ENCODE measurements at regions not wholly inside any gene's neighbourhood (a gene's known extent, or its start where the extent isn't known, plus 50 kb on each side); places are given as distances from the start of the nearest gene placed in this dataset.

DNA sequence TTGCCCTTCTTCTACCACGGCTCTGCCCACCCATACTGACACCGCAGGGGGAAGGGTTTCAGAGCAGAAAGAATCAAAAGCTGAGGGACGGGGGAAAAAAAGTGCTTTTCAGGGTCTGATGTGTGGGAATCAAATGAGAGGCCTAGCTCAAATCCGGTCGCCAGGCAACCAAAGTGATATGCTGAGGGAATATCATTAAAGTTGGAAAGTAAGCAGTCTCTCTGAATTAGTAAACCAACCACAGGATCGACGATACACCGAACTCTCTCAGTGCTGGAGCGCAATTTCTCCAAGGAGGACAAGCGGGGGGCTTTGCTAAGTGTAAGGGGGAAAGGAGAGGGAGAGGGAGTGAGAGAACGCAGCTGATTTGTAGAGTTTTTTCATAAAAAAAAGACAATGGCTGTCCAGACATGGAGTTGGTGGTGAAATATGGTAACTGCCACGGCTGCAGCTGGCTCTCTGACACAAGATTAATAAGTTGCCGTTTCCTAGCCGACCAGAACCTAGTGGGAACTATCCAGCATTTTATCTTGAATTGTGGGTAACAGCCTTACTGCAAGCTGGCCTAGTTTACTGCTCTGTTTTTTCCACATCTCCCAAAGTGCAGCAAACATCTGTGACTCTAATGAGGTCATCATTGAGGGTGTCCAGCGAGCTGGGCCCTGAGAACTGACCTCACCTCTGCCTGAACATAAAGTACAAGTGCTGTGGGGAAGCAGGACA lies 530.2 kb downstream of the SOX2 start:
- H3K4me3 ChIP-seq (replicated peaks; ENCODE audit: low read depth, low read length) = no peak overlapping the region
- TF ChIP-seq, protein P1, sequence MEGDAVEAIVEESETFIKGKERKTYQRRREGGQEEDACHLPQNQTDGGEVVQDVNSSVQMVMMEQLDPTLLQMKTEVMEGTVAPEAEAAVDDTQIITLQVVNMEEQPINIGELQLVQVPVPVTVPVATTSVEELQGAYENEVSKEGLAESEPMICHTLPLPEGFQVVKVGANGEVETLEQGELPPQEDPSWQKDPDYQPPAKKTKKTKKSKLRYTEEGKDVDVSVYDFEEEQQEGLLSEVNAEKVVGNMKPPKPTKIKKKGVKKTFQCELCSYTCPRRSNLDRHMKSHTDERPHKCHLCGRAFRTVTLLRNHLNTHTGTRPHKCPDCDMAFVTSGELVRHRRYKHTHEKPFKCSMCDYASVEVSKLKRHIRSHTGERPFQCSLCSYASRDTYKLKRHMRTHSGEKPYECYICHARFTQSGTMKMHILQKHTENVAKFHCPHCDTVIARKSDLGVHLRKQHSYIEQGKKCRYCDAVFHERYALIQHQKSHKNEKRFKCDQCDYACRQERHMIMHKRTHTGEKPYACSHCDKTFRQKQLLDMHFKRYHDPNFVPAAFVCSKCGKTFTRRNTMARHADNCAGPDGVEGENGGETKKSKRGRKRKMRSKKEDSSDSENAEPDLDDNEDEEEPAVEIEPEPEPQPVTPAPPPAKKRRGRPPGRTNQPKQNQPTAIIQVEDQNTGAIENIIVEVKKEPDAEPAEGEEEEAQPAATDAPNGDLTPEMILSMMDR (IDR thresholded peaks at IDR 0.05; ENCODE audit: insufficient read depth, low read length, poor library complexity, severe bottlenecking) = no peak
- H3K36me3 ChIP-seq (ENCODE audit: control insufficient read depth, insufficient read depth, low read length) = no peaks in the 10 kb centered on the region
- no peak for DNase-seq (ENCODE audit: extremely low read depth, insufficient read length)
- no peaks in the 10 kb centered on the region for H3K27me3 ChIP-seq (replicated peaks; ENCODE audit: control insufficient read depth, insufficient read depth, low read length)

DNA sequence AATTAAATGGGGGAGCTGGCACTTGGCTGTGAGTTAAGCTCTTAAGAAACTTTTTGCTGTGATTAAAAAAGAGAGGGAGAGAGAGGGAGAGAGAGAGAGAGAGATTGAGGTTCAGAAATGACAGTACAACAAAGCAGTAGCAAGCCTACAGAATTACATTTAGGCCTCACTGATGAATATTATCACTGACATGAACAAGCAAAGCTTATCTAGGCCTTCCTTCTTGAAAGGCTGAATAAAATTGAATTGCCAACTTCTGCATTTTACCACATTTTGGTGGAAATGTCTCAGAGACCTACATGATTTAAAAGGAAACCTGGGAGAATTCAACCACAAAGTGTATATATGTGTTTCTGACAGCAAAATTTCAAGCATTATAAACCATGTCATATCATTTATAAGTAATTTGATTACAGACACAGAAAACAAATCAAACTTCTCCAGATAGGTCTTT lies 530.8 kb downstream of the SOX2 start:
- TF ChIP-seq, protein P1 (IDR thresholded peaks at IDR 0.05; ENCODE audit: insufficient read depth, low read length, poor library complexity, severe bottlenecking) = no peak
- no peaks in the 10 kb centered on the region for H3K36me3 ChIP-seq (ENCODE audit: control insufficient read depth, insufficient read depth, low read length)
- no peaks in the 10 kb centered on the region for H3K27me3 ChIP-seq (replicated peaks; ENCODE audit: control insufficient read depth, insufficient read depth, low read length)
- no peak overlapping the region for H3K4me3 ChIP-seq (replicated peaks; ENCODE audit: low read depth, low read length)
- no peak for DNase-seq (ENCODE audit: extremely low read depth, insufficient read length)

DNA sequence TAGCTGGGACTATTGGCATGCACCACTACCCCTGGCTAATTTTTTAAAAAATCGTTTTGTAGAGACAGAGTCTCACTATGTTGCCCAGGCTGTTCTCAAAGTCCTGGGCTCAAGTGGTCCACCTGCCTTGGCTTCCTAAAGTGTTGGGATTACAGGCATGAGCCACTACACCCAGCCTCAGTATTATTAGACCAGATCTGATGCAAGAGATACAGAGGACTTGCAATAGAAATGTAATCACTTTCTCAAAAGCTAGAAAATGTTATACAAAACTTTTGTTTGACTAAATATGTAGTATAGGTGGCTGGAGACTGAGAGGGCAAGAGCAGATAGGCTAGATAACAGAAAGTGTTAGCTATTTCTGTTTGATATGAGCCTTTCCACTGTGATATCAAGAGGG lies 531.9 kb downstream of the SOX2 start:
- TF ChIP-seq, protein P1 (IDR thresholded peaks at IDR 0.05; ENCODE audit: insufficient read depth, low read length, poor library complexity, severe bottlenecking) = no peak
- Histone ChIP-seq H3K4me3 (replicated peaks; ENCODE audit: low read depth, low read length) (no peak overlapping the region), H3K36me3 (ENCODE audit: control insufficient read depth, insufficient read depth, low read length) (no peaks in the 10 kb centered on the region), H3K27me3 (replicated peaks; ENCODE audit: control insufficient read depth, insufficient read depth, low read length) (no peaks in the 10 kb centered on the region)
- DNase-seq (ENCODE audit: extremely low read depth, insufficient read length) = no peak

DNA sequence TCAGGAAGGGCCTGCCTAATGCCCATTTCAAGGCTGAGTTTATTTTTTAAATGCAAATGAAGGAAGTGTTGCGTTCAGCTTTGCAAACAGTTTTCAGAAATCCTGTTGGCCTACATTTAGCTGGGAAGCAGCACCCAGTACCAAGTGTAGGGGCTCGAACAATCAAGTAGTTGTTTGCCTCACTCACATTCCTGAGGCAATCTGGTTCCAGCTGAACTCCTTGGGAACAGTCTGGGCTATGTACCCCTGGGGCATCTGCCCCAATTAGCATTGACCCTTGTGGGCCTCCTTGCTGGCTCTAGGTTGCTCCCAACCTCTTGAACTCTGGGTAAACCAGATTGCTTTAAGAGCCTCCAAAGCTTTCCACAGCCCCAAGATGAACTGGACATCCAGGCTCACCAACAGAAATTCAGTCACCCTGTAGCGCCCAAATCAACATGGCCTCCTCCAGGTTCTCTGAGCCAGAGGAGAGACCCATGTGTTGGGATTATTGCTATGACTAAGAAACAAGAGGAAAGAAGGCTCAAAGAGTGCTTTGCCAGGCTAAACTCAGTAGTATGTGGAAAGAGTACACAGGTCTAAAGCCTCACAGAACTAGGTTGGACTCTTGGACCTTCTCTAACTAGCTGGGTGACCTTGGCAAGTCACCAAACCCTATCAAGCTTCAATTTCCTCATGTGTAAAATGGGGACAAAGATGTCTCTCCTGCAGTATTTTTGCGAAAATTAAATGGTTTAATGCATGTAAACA lies 532.7 kb downstream of the SOX2 start:
- TF ChIP-seq, protein P1 (IDR thresholded peaks at IDR 0.05; ENCODE audit: insufficient read depth, low read length, poor library complexity, severe bottlenecking) = no peak
- no peak for DNase-seq (ENCODE audit: extremely low read depth, insufficient read length)
- H3K36me3 ChIP-seq (ENCODE audit: control insufficient read depth, insufficient read depth, low read length) = no peaks in the 10 kb centered on the region
- no peaks in the 10 kb centered on the region for H3K27me3 ChIP-seq (replicated peaks; ENCODE audit: control insufficient read depth, insufficient read depth, low read length)
- H3K4me3 ChIP-seq (replicated peaks; ENCODE audit: low read depth, low read length) = no peak overlapping the region

DNA sequence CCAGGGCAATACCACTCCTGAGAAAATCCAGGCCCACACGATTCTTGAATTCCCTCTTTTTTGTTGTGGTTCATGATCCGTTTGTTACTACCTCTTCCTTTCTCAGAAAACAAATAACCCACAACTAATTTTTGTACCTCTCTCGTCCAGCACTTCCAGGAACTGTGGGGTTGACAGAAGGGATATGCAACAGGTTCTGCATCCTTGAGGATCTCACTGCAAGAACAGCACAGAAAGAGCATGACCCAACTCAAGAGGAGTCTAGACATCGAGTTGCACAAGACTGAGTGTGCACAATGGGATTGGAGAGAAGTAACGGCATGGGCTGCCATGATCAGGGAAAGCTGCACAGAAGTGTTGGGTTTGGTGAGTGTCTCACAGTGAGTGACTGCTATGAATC lies 533.3 kb downstream of the SOX2 start:
- TF ChIP-seq, protein P1 (IDR thresholded peaks at IDR 0.05; ENCODE audit: insufficient read depth, low read length, poor library complexity, severe bottlenecking) = no peak
- Histone ChIP-seq H3K36me3 (ENCODE audit: control insufficient read depth, insufficient read depth, low read length) (no peaks in the 10 kb centered on the region), H3K27me3 (replicated peaks; ENCODE audit: control insufficient read depth, insufficient read depth, low read length) (no peaks in the 10 kb centered on the region), H3K4me3 (replicated peaks; ENCODE audit: low read depth, low read length) (no peak overlapping the region)
- no peak for DNase-seq (ENCODE audit: extremely low read depth, insufficient read length)
